Tibial nerve (tissue), 4 donors: ENCODE measurements at regions not wholly inside any gene's neighbourhood (a gene's known extent, or its start where the extent isn't known, plus 50 kb on each side); places are given as distances from the start of the nearest gene placed in this dataset.

ENCODE experiments used
- DNase-seq, 2 donors: peaks; one replicate each; pipeline ENCODE4 v3.0.0-alpha.2; 2019; ENCODE audit warnings: low spot score in 2 of 2
- H3K27ac ChIP-seq, 4 donors: fragments of 200-600 bp; sonication (generic) in 3 of 4; one replicate each; pipeline ENCODE4 v1.5.1; 2017 to 2019; ENCODE audit warnings: mild to moderate bottlenecking in 1 of 4
- H3K27me3 ChIP-seq, 2 donors: fragments of 200-600 bp; sonication (generic) in 1 of 2; one replicate each; pipeline versions ENCODE4 v1.5.1 to v1.6.0; 2017 to 2019
- H3K36me3 ChIP-seq, 3 donors: fragments of 200-600 bp; sonication (generic); one replicate each; pipeline ENCODE4 v1.5.1; 2018 to 2019
- H3K4me1 ChIP-seq, 4 donors: fragments of 200-600 bp; sonication (generic) in 3 of 4; one replicate each; pipeline ENCODE4 v1.5.1; 2017 to 2019
- H3K4me3 ChIP-seq, 4 donors: fragments of 200-600 bp; sonication (generic) in 3 of 4; one replicate each; pipeline ENCODE4 v1.5.1; 2017 to 2019; ENCODE audit warnings: mild to moderate bottlenecking in 1 of 4, moderate library complexity in 1 of 4
- H3K9me3 ChIP-seq, 4 donors: fragments of 200-600 bp; sonication (generic) in 3 of 4; one replicate each; pipeline ENCODE4 v1.5.1; 2017 to 2019
- EP300 ChIP-seq, 2 donors: sonication (generic); formaldehyde crosslinking; IDR thresholded peaks; one replicate each; pipeline ENCODE4 v1.6.1; 2017; ENCODE audit warnings: antibody characterized with exemption in 2 of 2, mild to moderate bottlenecking in 1 of 2
- POLR2A ChIP-seq, 2 donors: fragments of 450-650 bp; IDR thresholded peaks; one replicate each; pipeline ENCODE4 v1.6.1; 2017; ENCODE audit warnings: antibody characterized with exemption in 2 of 2, mild to moderate bottlenecking in 2 of 2, moderate library complexity in 2 of 2
- WGBS, 2 donors: methylation state at CpG; one replicate each; pipeline ENCODE4 v1.1.5; 2018; 5-methylcytosine and 5-hydroxymethylcytosine counted together
- TF ChIP-seq, protein P1 (sequence below), 5 experiments: fragments of 200-600 bp in 3 of 5; fragments of 450-650 bp in 2 of 5; sonication (generic) in 3 of 5; IDR thresholded peaks; one replicate each; pipeline ENCODE4 v1.5.1; 2016 to 2019; ENCODE audit warnings: antibody characterized with exemption in 5 of 5, mild to moderate bottlenecking in 3 of 5, moderate library complexity in 2 of 5

DNA sequence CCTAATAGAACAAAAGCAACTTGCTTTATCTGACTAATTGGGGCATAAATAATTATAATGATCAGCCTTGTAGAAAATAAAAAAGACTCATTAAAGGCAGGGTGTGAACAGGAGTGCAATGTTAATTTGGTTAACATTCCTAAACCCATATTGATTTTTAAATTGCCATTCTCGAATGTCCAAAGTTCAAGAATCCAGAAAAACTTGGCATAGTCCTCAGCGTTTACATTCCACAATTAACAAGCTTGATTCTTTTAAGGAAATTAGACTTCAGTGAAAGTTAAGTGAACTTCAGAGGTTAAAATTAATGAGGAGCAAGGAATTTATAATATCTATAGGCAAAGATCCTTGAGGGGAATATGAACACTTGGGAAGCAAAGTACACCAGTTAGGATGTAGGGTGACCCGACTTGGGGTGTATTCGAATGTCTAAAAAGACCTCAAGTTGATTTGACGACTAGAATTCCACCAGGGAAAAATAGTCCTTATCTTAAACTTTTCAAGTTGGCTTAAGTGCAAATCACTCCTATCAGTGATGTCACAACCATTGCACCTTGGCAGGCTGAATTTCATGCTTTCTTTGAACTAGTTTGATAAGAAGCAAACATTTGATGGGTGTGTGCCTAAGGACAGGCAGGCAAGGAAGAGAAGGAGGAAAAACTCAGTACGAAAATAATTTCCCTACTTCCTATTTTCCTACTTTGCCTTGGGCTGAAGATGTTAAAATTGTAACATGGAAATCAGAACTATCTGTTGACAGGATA lies 830.4 kb upstream of the COBL start:
- no peak overlapping the region for H3K4me3 ChIP-seq
- H3K27me3 ChIP-seq = no peaks in the 10 kb centered on the region
- 73 to 80% methylated on average over 6 of the region's 6 CpGs for WGBS, 2 donors
- H3K36me3 ChIP-seq = no peaks in the 10 kb centered on the region
- no peak for DNase-seq
- TF ChIP-seq POLR2A (IDR thresholded peaks at IDR 0.05) (no peak), EP300 (IDR thresholded peaks at IDR 0.05) (no peak)
- TF ChIP-seq, protein P1, sequence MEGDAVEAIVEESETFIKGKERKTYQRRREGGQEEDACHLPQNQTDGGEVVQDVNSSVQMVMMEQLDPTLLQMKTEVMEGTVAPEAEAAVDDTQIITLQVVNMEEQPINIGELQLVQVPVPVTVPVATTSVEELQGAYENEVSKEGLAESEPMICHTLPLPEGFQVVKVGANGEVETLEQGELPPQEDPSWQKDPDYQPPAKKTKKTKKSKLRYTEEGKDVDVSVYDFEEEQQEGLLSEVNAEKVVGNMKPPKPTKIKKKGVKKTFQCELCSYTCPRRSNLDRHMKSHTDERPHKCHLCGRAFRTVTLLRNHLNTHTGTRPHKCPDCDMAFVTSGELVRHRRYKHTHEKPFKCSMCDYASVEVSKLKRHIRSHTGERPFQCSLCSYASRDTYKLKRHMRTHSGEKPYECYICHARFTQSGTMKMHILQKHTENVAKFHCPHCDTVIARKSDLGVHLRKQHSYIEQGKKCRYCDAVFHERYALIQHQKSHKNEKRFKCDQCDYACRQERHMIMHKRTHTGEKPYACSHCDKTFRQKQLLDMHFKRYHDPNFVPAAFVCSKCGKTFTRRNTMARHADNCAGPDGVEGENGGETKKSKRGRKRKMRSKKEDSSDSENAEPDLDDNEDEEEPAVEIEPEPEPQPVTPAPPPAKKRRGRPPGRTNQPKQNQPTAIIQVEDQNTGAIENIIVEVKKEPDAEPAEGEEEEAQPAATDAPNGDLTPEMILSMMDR (IDR thresholded peaks at IDR 0.05) = no peak
- H3K27ac ChIP-seq = no peak overlapping the region
- no peaks in the 10 kb centered on the region for H3K4me1 ChIP-seq
- H3K9me3 ChIP-seq = no peaks in the 10 kb centered on the region

DNA sequence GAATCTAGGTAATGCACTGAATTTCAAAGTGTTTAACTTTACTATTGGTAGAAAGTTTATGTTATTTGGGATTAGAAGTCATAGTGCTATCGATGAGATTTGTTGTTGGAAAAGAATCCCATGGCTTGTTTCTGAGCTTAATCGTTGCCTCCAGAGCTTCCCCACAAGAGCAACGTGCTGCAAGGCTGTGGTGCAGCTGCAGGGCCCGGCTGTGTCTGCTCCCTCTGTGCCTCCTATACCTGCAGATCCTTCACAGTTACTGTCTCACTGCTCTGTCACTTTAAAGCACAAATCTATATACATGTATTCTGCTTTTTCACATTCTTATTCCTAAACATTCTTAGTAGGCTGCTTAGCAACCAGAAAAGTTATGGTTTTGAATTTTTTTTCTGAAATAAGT lies 826.6 kb upstream of the COBL start:
- 63 to 70% methylated on average over 4 of the region's 4 CpGs for WGBS, 2 donors
- TF ChIP-seq EP300 (IDR thresholded peaks at IDR 0.05) (no peak), POLR2A (IDR thresholded peaks at IDR 0.05) (no peak)
- TF ChIP-seq, protein P1 (IDR thresholded peaks at IDR 0.05) = no peak
- no peaks in the 10 kb centered on the region for H3K4me1 ChIP-seq

DNA sequence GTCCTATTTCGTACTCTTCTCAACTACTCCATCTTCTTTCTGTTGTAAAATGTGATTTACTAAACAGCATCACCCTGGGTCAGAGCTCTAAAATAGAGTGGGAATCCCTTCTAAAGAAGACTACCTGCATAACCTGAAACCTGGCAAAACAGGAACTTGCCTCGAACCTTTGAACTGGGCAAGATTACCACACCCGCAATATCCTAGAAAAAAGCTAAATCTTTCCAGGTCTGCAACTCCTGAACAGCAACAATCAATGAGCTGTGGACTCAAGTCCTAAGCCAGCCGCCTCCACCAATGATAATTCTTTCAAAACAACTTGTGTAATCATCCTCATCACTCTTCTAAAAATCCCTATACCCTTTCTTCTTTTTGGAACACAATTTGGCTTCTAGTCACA lies 824.2 kb upstream of the COBL start:
- TF ChIP-seq, protein P1 (IDR thresholded peaks at IDR 0.05) = no peak
- no peak for TF ChIP-seq EP300 (IDR thresholded peaks at IDR 0.05)
- TF ChIP-seq POLR2A (IDR thresholded peaks at IDR 0.05) = no peak

More for the DNA sequence above, 826.6 kb upstream of the COBL start:
- Histone ChIP-seq H3K27me3 (no peaks in the 10 kb centered on the region), H3K9me3 (peaks cover 0 to 4% (median 0%) of the 10 kb centered on the region in 4 donors), H3K4me3 (no peak overlapping the region), H3K36me3 (no peaks in the 10 kb centered on the region), H3K27ac (no peak overlapping the region)
- DNase-seq = no peak

DNA sequence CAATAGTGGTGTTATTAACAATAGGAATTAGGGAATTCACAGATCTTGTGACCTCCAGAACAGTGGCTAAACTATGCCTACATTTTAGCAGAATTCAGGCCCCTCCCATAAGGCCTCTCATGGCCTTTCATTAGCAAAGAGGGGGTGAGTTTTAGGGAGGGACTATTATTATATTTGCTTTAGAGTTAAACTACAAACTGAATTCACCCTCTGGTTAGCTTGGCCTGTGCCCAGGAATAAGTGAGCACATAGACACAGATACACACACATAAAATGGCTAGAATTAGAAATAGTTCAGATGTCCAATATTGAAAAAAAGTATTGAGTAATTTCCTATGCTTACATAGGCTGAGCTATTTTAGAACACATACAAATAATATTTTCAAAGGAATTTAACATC lies 818.8 kb upstream of the COBL start:
- Histone ChIP-seq H3K4me3 (no peak overlapping the region), H3K27me3 (no peaks in the 10 kb centered on the region), H3K27ac (no peak overlapping the region), H3K4me1 (no peaks in the 10 kb centered on the region), H3K9me3 (peaks cover 0 to 4% (median 0%) of the 10 kb centered on the region in 4 donors), H3K36me3 (no peaks in the 10 kb centered on the region)
- TF ChIP-seq POLR2A (IDR thresholded peaks at IDR 0.05) (no peak), EP300 (IDR thresholded peaks at IDR 0.05) (no peak)
- TF ChIP-seq, protein P1 (IDR thresholded peaks at IDR 0.05) = no peak
- DNase-seq = no peak

More for the DNA sequence above, 824.2 kb upstream of the COBL start:
- H3K4me1 ChIP-seq = no peaks in the 10 kb centered on the region
- no peak for DNase-seq
- 64 to 76% methylated on average over 4 of the region's 4 CpGs for WGBS, 2 donors
- no peak overlapping the region for H3K4me3 ChIP-seq
- no peaks in the 10 kb centered on the region for H3K36me3 ChIP-seq
- H3K27me3 ChIP-seq = no peaks in the 10 kb centered on the region
- no peak overlapping the region for H3K27ac ChIP-seq
- peaks cover 0 to 4% (median 0%) of the 10 kb centered on the region in 4 donors for H3K9me3 ChIP-seq

DNA sequence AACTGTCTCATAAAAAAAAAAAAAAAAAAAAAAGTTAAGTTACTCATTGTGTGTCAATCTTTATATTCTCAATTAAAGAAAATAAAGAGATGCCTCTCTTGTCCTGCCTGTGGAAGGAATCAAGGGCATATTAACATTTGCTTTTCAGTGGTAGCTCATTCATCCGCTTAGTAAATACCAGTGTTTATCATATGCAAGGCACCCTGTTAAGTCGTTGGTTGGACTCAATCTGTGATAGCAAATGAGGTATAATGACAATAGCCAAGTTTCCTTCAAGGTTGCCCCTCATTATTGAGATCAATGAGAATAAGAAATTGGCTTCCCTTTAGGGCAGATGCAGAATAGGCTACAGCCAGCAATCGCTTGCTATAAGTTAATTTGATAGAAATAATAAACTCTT lies 812.7 kb upstream of the COBL start:
- 70 to 78% methylated on average over 3 of the region's 3 CpGs for WGBS, 2 donors
- Histone ChIP-seq H3K36me3 (no peaks in the 10 kb centered on the region), H3K4me3 (no peak overlapping the region), H3K27ac (no peak overlapping the region), H3K27me3 (no peaks in the 10 kb centered on the region), H3K4me1 (no peaks in the 10 kb centered on the region), H3K9me3 (no peaks in the 10 kb centered on the region)
- TF ChIP-seq, protein P1 (IDR thresholded peaks at IDR 0.05) = no peak
- TF ChIP-seq POLR2A (IDR thresholded peaks at IDR 0.05) (no peak), EP300 (IDR thresholded peaks at IDR 0.05) (no peak)
- no peak for DNase-seq
